Colonic mucosa (tissue), 4 donors: ENCODE measurements at regions not wholly inside any gene's neighbourhood (a gene's known extent, or its start where the extent isn't known, plus 50 kb on each side); places are given as distances from the start of the nearest gene placed in this dataset.

Source experiments
- DNase-seq: peaks from one replicate; pipeline ENCODE4 v3.0.0-alpha.2; 2020
- H3K27ac ChIP-seq: fragments of 200-600 bp; one replicate; pipeline ENCODE4 v1.8.0; 2021
- H3K27me3 ChIP-seq: fragments of 200-600 bp; one replicate; pipeline ENCODE4 v1.8.0; 2021
- H3K36me3 ChIP-seq: fragments of 200-600 bp; one replicate; pipeline ENCODE4 v1.8.0; 2021
- H3K4me1 ChIP-seq: fragments of 200-600 bp; one replicate; pipeline ENCODE4 v1.8.0; 2021; ENCODE audit warnings: mild to moderate bottlenecking
- H3K4me3 ChIP-seq: fragments of 200-600 bp; one replicate; pipeline ENCODE4 v1.8.0; 2021
- H3K9ac ChIP-seq, 2 donors: one replicate each; pipeline ENCODE4 v1.7.0; 2013; ENCODE audit warnings: control low read depth in 2 of 2, low read depth in 2 of 2, low read length in 2 of 2
- H3K9me3 ChIP-seq: fragments of 200-600 bp; one replicate; pipeline ENCODE4 v1.8.0; 2021
- intact Hi-C: fragments of 100-400 bp; cut with DNase I; formaldehyde crosslinking; loops from one replicate; pipeline ENCODE4 v1.14.1; 2022
- TF ChIP-seq, protein P1 (sequence below): fragments of 200-600 bp; IDR thresholded peaks from one replicate; pipeline ENCODE4 v1.8.0; 2022; ENCODE audit warnings: antibody characterized with exemption, mild to moderate bottlenecking
- donor health status: healthy.
- donor health status: DM: no; HTN: no; CAD: no.
- donor health status: DM: no; HTN: no; CAD: no.

GRCh38 chr2:150282357-150282756 is 205.1 kb downstream of the RND3 start:
- intact Hi-C loops = no loop called here
- no peak overlapping the region for H3K27ac ChIP-seq
- H3K4me1 ChIP-seq = no peaks in the 10 kb centered on the region
- no peak for DNase-seq
- no peaks in the 10 kb centered on the region for H3K27me3 ChIP-seq
- H3K9me3 ChIP-seq = no peaks in the 10 kb centered on the region
- no peak overlapping the region for H3K4me3 ChIP-seq
- TF ChIP-seq, protein P1, sequence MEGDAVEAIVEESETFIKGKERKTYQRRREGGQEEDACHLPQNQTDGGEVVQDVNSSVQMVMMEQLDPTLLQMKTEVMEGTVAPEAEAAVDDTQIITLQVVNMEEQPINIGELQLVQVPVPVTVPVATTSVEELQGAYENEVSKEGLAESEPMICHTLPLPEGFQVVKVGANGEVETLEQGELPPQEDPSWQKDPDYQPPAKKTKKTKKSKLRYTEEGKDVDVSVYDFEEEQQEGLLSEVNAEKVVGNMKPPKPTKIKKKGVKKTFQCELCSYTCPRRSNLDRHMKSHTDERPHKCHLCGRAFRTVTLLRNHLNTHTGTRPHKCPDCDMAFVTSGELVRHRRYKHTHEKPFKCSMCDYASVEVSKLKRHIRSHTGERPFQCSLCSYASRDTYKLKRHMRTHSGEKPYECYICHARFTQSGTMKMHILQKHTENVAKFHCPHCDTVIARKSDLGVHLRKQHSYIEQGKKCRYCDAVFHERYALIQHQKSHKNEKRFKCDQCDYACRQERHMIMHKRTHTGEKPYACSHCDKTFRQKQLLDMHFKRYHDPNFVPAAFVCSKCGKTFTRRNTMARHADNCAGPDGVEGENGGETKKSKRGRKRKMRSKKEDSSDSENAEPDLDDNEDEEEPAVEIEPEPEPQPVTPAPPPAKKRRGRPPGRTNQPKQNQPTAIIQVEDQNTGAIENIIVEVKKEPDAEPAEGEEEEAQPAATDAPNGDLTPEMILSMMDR = no peak
- no peak overlapping the region for H3K9ac ChIP-seq
- H3K36me3 ChIP-seq = no peaks in the 10 kb centered on the region

GRCh38 chr2:150280231-150280630 is 207.2 kb downstream of the RND3 start:
- TF ChIP-seq, protein P1 = no peak
- intact Hi-C loops = no loop called here
- DNase-seq = no peak

DNA sequence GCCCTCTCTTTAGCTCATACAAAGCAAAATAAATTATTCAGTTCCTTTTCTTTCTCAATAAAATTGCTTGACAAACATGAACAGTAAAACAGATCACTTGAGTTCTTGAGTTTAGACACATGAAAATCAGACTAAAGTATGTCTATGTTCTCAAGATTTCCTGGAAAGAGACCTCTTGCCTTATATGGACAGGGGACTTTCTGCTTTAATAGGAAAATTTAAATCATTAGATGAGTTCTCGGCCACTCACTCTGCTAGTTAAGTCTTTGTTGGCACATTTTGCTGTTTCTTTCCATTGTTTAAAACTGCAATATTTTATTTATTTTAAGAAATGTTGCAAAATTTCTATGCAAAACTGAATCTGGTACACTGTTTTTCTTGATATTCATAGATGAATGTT is 207.8 kb downstream of the RND3 start:
- Histone ChIP-seq H3K27ac (no peak overlapping the region), H3K36me3 (no peaks in the 10 kb centered on the region), H3K4me3 (no peak overlapping the region), H3K4me1 (no peaks in the 10 kb centered on the region), H3K9ac (no peak overlapping the region), H3K9me3 (no peaks in the 10 kb centered on the region), H3K27me3 (no peaks in the 10 kb centered on the region)
- no peak for DNase-seq
- intact Hi-C loops = no loop called here
- TF ChIP-seq, protein P1 = no peak

More at GRCh38 chr2:150280231-150280630, 207.2 kb downstream of the RND3 start:
- Histone ChIP-seq H3K36me3 (no peaks in the 10 kb centered on the region), H3K9ac (no peak overlapping the region), H3K27me3 (no peaks in the 10 kb centered on the region), H3K9me3 (no peaks in the 10 kb centered on the region), H3K4me1 (no peaks in the 10 kb centered on the region), H3K27ac (no peak overlapping the region), H3K4me3 (no peak overlapping the region)

- Histone ChIP-seq H3K27ac (no peak overlapping the region), H3K9me3 (no peaks in the 10 kb centered on the region), H3K9ac (no peak overlapping the region), H3K4me1 (no peaks in the 10 kb centered on the region), H3K4me3 (no peak overlapping the region), H3K27me3 (no peaks in the 10 kb centered on the region), H3K36me3 (no peaks in the 10 kb centered on the region)
- intact Hi-C loops = no loop called here
- TF ChIP-seq, protein P1 = no peak
- DNase-seq = no peak
Measured at GRCh38 chr2:150276737-150277136, 210.7 kb downstream of the RND3 start.

GRCh38 chr2:150274108-150274507 is 213.4 kb downstream of the RND3 start:
- Histone ChIP-seq H3K4me3 (no peak overlapping the region), H3K9me3 (no peaks in the 10 kb centered on the region), H3K36me3 (no peaks in the 10 kb centered on the region), H3K27me3 (no peaks in the 10 kb centered on the region), H3K27ac (no peak overlapping the region), H3K4me1 (no peaks in the 10 kb centered on the region), H3K9ac (no peak overlapping the region)
- TF ChIP-seq, protein P1 = no peak
- intact Hi-C loops = no loop called here
- DNase-seq = no peak
